Ishikawa (cell line): ENCODE measurements at regions not wholly inside any gene's neighbourhood (a gene's known extent, or its start where the extent isn't known, plus 50 kb on each side); places are given as distances from the start of the nearest gene placed in this dataset.

ENCODE experiments used
- FOXM1 ChIP-seq: IDR thresholded peaks from 2 replicates; pipeline ENCODE4 v1.6.1; 2012; ENCODE audit warnings: low read depth, borderline replicate concordance
- NFIC ChIP-seq: IDR thresholded peaks from 2 replicates; pipeline ENCODE4 v1.6.1; 2012
- TAF1 ChIP-seq: IDR thresholded peaks from 2 replicates; pipeline ENCODE4 v1.6.1; 2012; ENCODE audit warnings: low read depth, mild to moderate bottlenecking
- YY1 ChIP-seq: IDR thresholded peaks from 2 replicates; pipeline ENCODE4 v1.6.1; 2012; ENCODE audit warnings: low read depth
- TF ChIP-seq, protein P1 (sequence below): IDR thresholded peaks from 2 replicates; pipeline ENCODE4 v1.6.1; 2012
- TF ChIP-seq, protein P2 (sequence below): IDR thresholded peaks from 2 replicates; pipeline ENCODE4 v1.6.1; 2012

DNA sequence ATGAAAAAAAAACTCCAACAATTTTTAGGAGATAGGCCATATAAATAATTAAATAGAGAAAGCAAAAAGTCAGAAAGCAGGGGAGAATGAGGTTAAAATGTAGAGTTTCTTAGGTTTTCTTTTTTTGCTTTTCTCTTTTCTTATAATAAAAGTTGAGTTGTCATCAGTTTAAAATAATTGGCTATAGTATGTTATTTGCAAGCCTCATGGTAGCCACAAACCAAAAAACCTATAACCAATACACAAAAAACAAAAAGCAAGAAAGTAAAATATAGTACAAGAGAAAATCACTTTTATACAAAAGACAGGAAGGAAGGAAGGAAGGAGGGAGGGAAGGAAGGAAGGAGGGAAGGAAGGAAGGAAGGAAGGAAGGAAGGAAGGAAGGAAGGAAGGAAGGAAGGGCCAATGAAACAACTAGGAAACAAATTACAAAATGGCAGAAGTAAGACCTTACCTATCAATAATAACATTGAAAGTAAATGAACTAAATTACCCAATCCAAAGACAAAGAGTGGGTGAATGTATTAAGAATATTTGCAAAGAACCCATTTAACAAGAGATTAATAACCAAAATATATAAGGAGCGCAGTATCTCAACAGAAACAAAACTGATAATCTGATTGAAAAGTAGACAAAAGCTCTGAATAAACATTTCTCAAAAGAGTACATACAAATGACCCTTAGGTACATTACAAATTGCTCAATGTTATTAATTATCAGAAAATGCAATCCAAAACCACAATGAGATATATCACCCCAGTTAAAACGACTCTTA lies 541.3 kb upstream of the LRRTM4 start:
- no peak for TF ChIP-seq TAF1
- no peak for TF ChIP-seq NFIC
- no peak for TF ChIP-seq FOXM1
- TF ChIP-seq, protein P1, sequence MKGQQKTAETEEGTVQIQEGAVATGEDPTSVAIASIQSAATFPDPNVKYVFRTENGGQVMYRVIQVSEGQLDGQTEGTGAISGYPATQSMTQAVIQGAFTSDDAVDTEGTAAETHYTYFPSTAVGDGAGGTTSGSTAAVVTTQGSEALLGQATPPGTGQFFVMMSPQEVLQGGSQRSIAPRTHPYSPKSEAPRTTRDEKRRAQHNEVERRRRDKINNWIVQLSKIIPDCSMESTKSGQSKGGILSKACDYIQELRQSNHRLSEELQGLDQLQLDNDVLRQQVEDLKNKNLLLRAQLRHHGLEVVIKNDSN = no peak
- TF ChIP-seq YY1 = no peak
- TF ChIP-seq, protein P2, sequence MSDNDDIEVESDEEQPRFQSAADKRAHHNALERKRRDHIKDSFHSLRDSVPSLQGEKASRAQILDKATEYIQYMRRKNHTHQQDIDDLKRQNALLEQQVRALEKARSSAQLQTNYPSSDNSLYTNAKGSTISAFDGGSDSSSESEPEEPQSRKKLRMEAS = no peak
